ENCODE measurements at regions not wholly inside any gene's neighbourhood (a gene's known extent, or its start where the extent isn't known, plus 50 kb on each side); places are given as distances from the start of the nearest gene placed in this dataset.

- TF ChIP-seq CTCF (optimal IDR thresholded peaks at IDR 0.05 in 1 of 3, IDR thresholded peaks at IDR 0.05 in 1 of 3, conservative IDR thresholded peaks at IDR 0.05 in 1 of 3; ENCODE audit: extremely low read depth in 1 of 3, insufficient read depth in 2 of 3, low read length in 3 of 3), result no peak
- TF ChIP-seq EZH2 (IDR thresholded peaks at IDR 0.05; ENCODE audit: low read length), result no peak
Measured at GRCh38 chr13:40402931-40403431, 263.5 kb downstream of the FOXO1 start.

All from keratinocyte (primary cell).